ENCODE measurements at regions not wholly inside any gene's neighbourhood (a gene's known extent, or its start where the extent isn't known, plus 50 kb on each side); places are given as distances from the start of the nearest gene placed in this dataset.

DNA sequence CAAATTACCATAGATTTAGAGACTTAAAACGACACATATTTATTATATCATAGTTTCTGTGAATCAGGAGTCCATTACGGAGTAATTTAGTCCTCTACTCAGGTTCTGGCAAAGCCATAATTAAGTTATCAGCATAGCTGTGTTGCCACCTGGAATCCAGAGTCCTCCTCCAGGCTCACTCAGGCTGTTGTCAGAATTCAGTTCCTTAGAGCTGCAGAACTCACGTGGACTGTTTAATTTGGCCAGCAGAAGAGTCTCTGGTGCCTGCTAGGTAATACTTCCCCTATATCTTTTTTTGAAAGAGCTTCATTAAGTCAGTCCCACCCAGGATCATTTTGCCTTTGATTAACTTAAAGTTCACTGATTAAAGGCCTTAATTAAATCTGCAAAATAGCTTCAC is 891.5 kb downstream of the SUCLG1 start:
- TF ChIP-seq, protein P1, sequence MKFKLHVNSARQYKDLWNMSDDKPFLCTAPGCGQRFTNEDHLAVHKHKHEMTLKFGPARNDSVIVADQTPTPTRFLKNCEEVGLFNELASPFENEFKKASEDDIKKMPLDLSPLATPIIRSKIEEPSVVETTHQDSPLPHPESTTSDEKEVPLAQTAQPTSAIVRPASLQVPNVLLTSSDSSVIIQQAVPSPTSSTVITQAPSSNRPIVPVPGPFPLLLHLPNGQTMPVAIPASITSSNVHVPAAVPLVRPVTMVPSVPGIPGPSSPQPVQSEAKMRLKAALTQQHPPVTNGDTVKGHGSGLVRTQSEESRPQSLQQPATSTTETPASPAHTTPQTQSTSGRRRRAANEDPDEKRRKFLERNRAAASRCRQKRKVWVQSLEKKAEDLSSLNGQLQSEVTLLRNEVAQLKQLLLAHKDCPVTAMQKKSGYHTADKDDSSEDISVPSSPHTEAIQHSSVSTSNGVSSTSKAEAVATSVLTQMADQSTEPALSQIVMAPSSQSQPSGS (tag by site-specific recombination; IDR thresholded peaks at IDR 0.05; ENCODE audit: low read depth): no peak
- TF ChIP-seq, protein P2, sequence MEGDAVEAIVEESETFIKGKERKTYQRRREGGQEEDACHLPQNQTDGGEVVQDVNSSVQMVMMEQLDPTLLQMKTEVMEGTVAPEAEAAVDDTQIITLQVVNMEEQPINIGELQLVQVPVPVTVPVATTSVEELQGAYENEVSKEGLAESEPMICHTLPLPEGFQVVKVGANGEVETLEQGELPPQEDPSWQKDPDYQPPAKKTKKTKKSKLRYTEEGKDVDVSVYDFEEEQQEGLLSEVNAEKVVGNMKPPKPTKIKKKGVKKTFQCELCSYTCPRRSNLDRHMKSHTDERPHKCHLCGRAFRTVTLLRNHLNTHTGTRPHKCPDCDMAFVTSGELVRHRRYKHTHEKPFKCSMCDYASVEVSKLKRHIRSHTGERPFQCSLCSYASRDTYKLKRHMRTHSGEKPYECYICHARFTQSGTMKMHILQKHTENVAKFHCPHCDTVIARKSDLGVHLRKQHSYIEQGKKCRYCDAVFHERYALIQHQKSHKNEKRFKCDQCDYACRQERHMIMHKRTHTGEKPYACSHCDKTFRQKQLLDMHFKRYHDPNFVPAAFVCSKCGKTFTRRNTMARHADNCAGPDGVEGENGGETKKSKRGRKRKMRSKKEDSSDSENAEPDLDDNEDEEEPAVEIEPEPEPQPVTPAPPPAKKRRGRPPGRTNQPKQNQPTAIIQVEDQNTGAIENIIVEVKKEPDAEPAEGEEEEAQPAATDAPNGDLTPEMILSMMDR (tag by site-specific recombination; IDR thresholded peaks at IDR 0.05): no peak
- TF ChIP-seq ZNF266 (tag by site-specific recombination; IDR thresholded peaks at IDR 0.05; ENCODE audit: low read depth): no peak
- no peak for TF ChIP-seq ZNF692 (tag by site-specific recombination; IDR thresholded peaks at IDR 0.05)
- TF ChIP-seq ZNF660 (tag by site-specific recombination; IDR thresholded peaks at IDR 0.05): no peak
- TF ChIP-seq ZBTB20 (tag by site-specific recombination; IDR thresholded peaks at IDR 0.05): no peak
- TF ChIP-seq YY1 (tag by site-specific recombination; IDR thresholded peaks at IDR 0.05): no peak

Data from HEK293 (cell line).